GM18909 (cell line): ENCODE measurements at regions not wholly inside any gene's neighbourhood (a gene's known extent, or its start where the extent isn't known, plus 50 kb on each side); places are given as distances from the start of the nearest gene placed in this dataset.

Experiments used
- ATAC-seq: cut with Tn5 transposase; IDR thresholded peaks from one replicate; pipeline ENCODE4 v1.9.1; 2021; ENCODE audit warnings: mild to moderate bottlenecking; ENCODE audit not compliant: unreplicated experiment, poor library complexity

DNA sequence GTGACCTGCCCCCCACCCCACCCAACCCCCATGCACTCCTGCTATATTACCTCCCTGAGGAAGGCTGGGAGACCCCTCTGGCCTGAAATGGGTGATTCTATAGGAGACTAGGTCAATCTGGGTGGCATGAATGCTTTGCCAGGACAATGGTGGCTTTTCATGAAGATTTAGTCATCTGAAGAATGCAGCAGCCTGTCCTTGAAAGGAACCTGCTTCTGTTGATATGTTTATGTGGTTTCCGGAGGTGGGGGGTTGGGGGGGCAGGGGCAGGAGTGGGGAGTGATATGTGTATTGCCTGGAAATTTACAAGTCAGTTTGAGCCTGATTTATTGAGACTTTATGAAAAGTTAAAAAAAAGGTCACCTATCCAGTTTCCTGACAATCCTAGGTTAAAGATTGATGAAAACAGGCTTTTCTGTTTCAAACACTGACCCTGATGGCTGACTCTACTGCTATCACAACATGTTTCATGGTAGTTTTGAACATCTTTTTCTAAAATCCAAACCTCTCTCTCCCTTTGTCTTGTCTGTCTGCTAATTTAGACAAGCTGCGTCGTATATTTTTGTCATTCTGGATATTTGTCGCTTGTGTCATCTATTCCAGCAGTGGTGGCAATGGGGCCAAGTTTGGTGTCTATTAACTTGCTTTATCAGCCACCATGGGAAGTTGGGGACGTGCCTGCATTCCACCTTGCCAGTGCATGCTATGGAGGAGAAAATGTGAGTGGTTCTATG, 153.7 kb upstream of the EGFLAM start:
- no peak for ATAC-seq

DNA sequence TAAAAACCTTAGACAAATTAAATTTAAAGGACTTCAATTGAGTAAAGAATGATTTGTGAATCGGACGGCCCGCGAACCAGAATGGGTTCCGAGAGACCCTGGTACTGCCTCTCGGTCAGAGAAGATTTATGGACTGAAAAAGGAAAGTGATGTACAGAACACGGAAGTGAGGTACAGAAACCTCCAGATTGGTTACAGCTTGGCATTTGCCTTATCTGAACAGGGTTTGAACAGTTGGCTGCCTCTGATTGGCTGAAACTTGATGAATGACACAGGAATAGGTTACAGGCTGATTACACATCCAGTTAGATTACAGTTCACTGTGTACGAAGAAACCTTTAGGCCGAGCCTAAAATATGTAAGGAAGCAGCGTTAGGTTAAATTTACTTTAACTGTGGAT, 156.5 kb upstream of the EGFLAM start:
- no peak for ATAC-seq

- ATAC-seq: no peak
Observed at GRCh38 chr5:38099205-38100168, 158.9 kb upstream of the EGFLAM start.

GRCh38 chr5:38094889-38095288, 163.5 kb upstream of the EGFLAM start:
- ATAC-seq: no peak

DNA sequence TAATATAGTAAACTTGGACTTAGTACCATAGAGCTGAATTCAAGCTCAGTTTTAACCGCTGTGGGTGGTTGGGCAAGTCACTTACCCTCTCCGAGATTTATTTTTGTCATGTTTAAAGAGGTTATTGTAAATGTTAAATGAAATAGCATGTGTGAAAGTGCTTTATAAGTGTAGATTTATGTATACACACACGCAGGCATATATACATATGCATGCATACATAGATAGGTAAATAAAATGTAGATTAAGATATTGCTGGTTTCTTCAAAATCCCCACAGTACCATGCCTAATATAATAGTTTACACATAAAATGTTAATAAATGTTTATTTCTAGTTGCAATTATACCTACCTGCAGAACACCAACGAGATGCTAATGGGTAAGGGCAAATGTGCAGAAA, 164.5 kb upstream of the EGFLAM start:
- no peak for ATAC-seq

- no peak for ATAC-seq
Observed at GRCh38 chr5:38086777-38087176, 171.6 kb upstream of the EGFLAM start.

GRCh38 chr5:38079620-38080402, 178.5 kb upstream of the EGFLAM start:
- no peak for ATAC-seq

GRCh38 chr5:38078161-38078560, 180.2 kb upstream of the EGFLAM start:
- ATAC-seq: no peak

DNA sequence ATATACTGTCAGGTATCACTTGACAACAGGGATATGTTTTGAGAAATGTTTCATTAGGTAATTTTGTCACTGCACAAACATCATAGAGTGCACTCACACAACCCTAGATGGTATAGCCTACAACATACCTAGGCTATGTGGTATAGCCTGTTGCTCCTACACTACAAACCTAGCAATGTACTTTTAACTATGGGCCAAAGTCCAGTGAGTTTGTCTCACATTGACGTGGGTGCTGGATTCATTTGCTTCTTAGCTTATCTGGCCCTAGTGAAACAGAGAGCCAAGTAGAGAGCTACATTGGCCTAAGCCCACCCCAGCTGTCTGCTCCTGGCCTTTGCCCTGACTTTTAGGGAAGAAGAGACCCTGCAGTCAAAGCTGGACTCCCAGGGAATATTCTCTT, 180.7 kb upstream of the EGFLAM start:
- no peak for ATAC-seq

GRCh38 chr5:38071831-38072694, 186.3 kb upstream of the EGFLAM start:
- ATAC-seq: no peak

DNA sequence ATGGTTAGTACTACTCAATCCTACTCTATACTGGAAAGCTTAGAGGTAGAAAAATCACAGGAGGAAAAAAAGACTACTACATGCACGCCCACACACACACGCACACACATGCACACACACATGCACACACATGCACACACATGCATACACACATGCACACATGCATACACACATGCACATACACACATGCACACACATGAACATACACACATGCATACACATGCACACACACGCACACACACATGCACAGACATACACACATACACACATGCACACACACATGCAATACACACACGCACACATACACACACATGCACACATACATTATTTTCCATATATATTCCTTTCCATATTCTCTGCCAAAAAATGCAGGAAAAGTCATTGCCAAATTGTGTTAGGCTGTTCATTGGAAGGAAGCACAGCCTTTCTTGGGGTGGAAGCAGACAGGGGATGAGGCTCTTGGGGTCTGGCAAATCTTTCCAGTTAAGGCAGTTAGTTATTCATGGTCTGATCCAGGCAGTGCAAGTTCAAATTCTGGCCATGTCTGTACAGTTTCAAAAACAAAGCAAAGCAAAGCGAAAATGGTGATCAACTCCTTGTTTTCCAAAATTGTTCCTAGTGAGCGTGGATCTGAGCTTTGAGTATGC, 187.9 kb upstream of the EGFLAM start:
- no peak for ATAC-seq

DNA sequence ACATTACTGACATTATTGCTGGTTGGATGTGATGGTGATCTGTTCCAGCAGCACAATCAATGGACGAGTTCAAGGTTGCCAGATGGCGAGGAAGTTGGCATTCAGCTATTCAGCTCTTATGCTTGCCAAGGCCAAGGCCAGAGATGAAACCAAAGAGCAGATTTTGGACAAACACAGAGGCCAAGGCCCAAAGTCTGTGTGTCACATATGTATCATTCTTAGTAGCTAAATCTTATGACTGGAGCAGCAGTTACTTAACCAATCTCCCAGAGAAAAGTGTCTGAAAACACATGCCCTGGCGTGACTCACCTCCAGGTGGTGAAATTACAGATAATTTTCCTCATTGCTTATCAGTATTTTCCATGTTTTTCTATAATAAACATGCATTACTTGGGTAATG, 189.0 kb upstream of the EGFLAM start:
- no peak for ATAC-seq

GRCh38 chr5:38060354-38060753, 198.0 kb upstream of the EGFLAM start:
- ATAC-seq: no peak

DNA sequence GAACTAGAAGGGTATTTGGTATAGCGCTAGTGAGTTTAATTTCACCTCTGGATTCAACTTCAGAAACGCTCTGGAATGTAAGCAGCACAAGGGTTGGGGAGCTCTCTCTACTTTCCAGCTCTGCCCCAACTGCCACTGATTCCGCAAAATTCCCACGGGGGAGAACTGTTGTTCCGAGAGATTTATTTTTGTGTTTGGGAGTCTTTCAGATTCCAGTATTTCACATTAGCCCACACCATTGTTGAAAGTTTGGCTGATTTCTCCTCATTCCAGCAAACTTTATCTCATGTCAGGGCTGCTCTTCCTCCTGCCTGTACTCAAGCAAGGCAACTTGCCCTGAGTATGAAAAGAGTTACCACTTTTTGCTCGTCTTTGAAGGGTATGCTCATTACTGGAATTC, 198.5 kb upstream of the EGFLAM start:
- ATAC-seq: no peak

DNA sequence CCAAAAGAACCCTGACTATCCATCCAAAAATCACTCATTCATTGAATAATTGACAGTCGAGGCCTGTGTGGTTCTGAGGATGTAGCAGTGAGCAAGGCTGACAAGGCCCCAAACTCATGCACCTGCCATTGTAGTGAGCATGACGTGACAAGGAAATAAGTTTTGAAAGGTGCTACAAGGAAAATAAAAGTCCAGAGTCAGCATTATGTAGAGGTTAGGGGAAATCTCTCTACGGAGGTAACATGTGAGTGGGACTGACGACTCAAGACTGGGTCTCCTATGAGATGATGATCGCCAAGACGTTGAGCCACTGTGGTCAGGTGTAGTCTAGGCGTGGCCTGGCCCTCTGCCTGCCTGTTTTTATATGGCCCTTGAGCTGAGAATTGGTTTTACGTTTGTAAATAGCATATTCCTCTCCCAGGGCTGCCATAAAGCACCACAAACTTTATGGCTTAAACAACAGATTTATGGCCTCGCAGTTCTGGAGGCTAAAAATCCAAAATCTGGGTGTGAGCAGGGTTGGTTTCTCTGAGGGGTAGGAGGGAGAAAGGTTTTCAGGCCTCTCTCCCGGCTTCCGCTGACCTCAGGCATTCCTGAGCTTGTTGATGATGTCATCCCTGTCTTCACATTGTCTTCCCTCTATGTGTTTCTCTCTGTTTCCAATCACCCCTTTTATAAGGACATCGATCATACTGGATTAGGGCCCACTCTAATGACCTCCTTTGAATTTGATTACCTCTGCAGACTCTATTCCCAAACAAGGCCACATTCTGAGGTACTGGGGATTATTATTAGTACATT, 206.4 kb upstream of the EGFLAM start:
- no peak for ATAC-seq

DNA sequence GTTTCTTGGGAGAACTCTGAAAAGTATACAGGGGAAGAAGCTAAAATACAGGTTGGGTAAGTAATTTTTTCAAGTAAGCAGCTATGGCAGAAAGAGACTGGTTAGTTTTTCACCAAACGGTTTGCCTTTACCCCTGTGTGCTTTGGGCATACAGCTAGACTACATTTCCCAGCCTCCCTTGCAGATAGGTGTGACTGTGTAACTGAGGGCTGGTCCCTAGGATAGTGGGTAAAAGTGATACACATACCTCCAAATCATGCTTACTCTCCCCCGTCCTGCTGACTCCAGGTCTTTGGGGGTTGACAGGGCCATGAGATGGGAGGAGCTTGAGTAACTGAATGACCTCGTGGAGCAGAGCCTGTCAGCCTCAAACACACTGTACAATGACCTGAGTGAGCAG, 208.6 kb upstream of the GDNF start:
- no peak for ATAC-seq

- no peak for ATAC-seq
Observed at GRCh38 chr5:38046103-38046502, 206.3 kb upstream of the GDNF start.

- no peak for ATAC-seq
Observed at GRCh38 chr5:38045446-38045845, 205.6 kb upstream of the GDNF start.

- no peak for ATAC-seq
Observed at GRCh38 chr5:38039826-38040225, 200.0 kb upstream of the GDNF start.
